Thyroid gland (tissue), 4 donors: ENCODE measurements at regions not wholly inside any gene's neighbourhood (a gene's known extent, or its start where the extent isn't known, plus 50 kb on each side); places are given as distances from the start of the nearest gene placed in this dataset.

ENCODE experiments used
- DNase-seq, 2 donors: peaks; one replicate each; pipeline ENCODE4 v3.0.0-alpha.2; 2019
- H3K27ac ChIP-seq, 3 donors: fragments of 200-600 bp; sonication (generic); 1 replicate in 2 of 3; 2 replicates in 1 of 3; pipeline ENCODE4 v1.5.1; 2016 to 2019; ENCODE audit warnings: mild to moderate bottlenecking in 1 of 3, moderate library complexity in 1 of 3
- H3K27me3 ChIP-seq: fragments of 200-600 bp; sonication (generic); one replicate; pipeline ENCODE4 v1.5.1; 2019
- H3K36me3 ChIP-seq, 2 donors: fragments of 200-600 bp; sonication (generic); one replicate each; pipeline ENCODE4 v1.5.1; 2016 to 2019
- H3K4me1 ChIP-seq, 2 donors: fragments of 200-600 bp; sonication (generic); one replicate each; pipeline ENCODE4 v1.5.1; 2017 to 2019
- H3K4me3 ChIP-seq, 3 donors: fragments of 200-600 bp; sonication (generic); replicated peaks in 1 of 3; 1 replicate in 2 of 3; 2 replicates in 1 of 3; pipeline ENCODE4 v1.5.1; 2016; ENCODE audit warnings: mild to moderate bottlenecking in 1 of 3
- H3K9me3 ChIP-seq: fragments of 200-600 bp; sonication (generic); one replicate; pipeline ENCODE4 v1.5.1; 2017
- POLR2A ChIP-seq, 2 donors: fragments of 450-650 bp; IDR thresholded peaks; one replicate each; pipeline ENCODE4 v1.6.1; 2017; ENCODE audit warnings: antibody characterized with exemption in 2 of 2, mild to moderate bottlenecking in 2 of 2, moderate library complexity in 1 of 2
- WGBS, 2 donors: methylation state at CpG; one replicate each; pipeline ENCODE4 v1.1.5; 2017; 5-methylcytosine and 5-hydroxymethylcytosine counted together
- intact Hi-C: fragments of 100-400 bp; cut with DNase I; formaldehyde crosslinking; loops from one replicate; pipeline ENCODE4 v1.15.1; 2023
- TF ChIP-seq, protein P1 (sequence below), 6 experiments: fragments of 200-600 bp in 3 of 6; fragments of 450-650 bp in 3 of 6; sonication (generic) in 3 of 6; IDR thresholded peaks; one replicate each; pipeline ENCODE4 v1.5.1; 2016 to 2019; ENCODE audit warnings: antibody characterized with exemption in 6 of 6, mild to moderate bottlenecking in 2 of 6, inconsistent platforms in 1 of 6, moderate library complexity in 1 of 6

DNA sequence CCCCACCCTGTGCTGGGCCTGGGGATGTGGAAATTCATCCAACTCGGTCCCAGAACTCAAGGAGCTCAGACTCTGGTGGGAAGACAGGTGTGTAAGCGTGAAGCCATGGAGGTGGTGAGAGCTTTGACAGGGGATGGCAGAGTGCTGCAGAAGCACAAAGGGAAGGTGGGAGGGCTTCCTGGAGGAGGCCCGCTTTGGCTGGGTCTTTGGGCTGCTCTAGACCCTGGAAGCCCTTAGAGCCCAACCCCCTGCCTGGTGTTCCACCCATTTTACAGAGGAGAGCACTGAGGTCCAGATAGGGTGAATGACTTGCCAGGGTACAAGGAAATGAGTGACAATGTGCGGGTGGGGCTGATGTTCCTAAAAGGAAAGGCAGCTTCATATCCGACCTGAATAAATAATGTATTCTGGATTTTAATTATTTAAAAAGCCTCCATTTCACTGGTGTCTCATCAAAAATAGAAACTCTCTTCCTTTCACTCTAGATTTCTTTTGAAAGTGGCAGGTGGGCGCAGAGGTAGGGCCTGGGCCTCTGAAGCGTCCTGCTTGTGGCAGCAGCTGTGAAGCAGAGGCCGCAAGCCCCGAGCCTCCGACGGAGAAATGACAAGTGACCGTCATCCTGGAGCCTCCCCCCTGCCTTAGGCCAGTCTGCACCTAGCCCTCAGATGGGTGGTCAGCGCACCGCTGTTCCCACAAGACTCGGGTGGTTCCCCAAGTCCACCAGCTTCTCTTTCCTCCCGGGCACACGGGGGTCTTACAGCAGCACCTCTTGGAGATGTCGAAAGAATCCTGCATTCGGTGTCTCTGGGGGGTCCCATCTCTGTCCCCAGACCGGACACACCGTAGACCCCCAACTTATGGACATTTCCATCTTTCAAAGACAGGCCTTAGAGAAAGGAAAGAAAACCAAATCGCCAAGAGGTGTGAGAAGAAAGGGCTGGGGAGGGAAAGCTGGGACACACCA is 71.0 kb upstream of the TAF1B start:
- intact Hi-C loops: no loop called here
- DNase-seq: no peak
- Histone ChIP-seq H3K4me3 (no peak overlapping the region), H3K36me3 (no peaks in the 10 kb centered on the region), H3K27ac (no peak overlapping the region), H3K9me3 (no peaks in the 10 kb centered on the region), H3K4me1 (peaks cover 0 to 21% of the 10 kb centered on the region in 2 donors), H3K27me3 (no peaks in the 10 kb centered on the region)
- WGBS, 2 donors: 92 to 93% methylated on average over 22 of the region's 22 CpGs
- TF ChIP-seq POLR2A (IDR thresholded peaks at IDR 0.05): no peak
- TF ChIP-seq, protein P1, sequence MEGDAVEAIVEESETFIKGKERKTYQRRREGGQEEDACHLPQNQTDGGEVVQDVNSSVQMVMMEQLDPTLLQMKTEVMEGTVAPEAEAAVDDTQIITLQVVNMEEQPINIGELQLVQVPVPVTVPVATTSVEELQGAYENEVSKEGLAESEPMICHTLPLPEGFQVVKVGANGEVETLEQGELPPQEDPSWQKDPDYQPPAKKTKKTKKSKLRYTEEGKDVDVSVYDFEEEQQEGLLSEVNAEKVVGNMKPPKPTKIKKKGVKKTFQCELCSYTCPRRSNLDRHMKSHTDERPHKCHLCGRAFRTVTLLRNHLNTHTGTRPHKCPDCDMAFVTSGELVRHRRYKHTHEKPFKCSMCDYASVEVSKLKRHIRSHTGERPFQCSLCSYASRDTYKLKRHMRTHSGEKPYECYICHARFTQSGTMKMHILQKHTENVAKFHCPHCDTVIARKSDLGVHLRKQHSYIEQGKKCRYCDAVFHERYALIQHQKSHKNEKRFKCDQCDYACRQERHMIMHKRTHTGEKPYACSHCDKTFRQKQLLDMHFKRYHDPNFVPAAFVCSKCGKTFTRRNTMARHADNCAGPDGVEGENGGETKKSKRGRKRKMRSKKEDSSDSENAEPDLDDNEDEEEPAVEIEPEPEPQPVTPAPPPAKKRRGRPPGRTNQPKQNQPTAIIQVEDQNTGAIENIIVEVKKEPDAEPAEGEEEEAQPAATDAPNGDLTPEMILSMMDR (IDR thresholded peaks at IDR 0.05): no peak

DNA sequence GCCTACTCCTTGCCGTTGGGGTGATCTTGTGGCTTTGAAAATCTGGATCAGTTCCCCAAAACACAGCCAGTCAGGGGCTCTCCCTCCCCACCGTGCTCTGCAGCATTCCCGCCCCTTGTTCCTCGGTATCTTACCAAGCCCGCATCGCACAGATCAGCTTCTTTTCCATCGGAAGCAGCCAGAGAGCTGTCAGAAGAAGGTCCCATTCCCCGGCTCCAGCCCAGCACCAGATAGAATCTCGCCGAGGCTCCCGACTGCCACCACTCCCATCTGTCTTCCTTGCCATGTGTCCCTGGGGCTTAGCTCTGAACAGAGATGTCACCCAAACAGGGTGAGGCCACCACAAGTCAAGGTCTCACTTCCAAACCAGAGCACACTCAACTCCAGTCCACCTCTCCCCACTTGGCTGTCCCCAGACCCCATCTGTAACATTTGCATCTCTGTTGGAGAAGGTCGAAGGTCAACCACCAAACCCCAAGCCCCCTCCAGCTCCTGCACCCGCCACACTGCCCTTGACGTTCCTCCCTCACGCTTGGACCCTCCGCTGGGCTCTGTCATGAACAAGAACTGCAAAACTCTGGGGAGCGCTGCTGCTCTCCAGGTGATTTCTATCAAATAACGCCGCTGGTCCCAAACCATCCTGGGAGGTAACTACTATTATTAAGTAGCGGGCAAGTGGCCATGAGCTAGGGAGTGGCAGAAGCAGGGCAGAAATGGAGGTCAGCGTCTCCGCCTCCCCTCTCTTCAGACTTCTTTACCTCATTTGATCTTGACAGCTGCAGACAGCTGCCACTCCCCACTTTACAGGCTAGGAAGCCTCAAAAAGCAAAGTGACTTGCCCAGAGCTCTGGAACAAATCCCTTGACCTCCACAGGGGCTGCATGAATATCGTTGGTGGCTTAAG is 70.0 kb upstream of the TAF1B start:
- H3K9me3 ChIP-seq: no peaks in the 10 kb centered on the region
- H3K36me3 ChIP-seq: no peaks in the 10 kb centered on the region
- 83 to 86% methylated on average over 23 of the region's 23 CpGs for WGBS, 2 donors
- H3K27me3 ChIP-seq: no peaks in the 10 kb centered on the region
- H3K4me1 ChIP-seq: peaks cover 0 to 21% of the 10 kb centered on the region in 2 donors
- H3K4me3 ChIP-seq: no peak overlapping the region
- TF ChIP-seq, protein P1 (IDR thresholded peaks at IDR 0.05): no peak
- TF ChIP-seq POLR2A (IDR thresholded peaks at IDR 0.05): no peak
- DNase-seq: no peak
- H3K27ac ChIP-seq: no peak overlapping the region
- intact Hi-C loops: no loop called here

DNA sequence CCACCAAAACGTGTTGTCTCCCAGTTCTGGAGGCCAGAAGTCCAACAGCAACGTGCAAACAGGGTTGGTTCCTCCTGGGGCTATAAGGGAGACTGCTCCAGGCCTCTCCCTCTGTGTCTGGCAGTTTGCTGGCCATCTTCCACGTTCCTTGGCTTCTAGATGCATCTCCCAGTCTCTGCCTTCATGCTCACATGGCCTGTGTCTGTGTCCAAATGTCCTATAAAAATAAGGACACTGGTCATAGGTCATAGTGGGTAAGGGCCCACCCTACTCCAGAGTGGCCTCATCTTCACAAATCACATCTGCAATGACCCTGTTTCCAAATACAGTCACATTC is 69.4 kb upstream of the TAF1B start:
- 55 to 73% methylated on average over 3 of the region's 3 CpGs for WGBS, 2 donors
- Histone ChIP-seq H3K27ac (no peak overlapping the region), H3K9me3 (no peaks in the 10 kb centered on the region), H3K4me3 (no peak overlapping the region), H3K36me3 (no peaks in the 10 kb centered on the region), H3K4me1 (peaks cover 0 to 21% of the 10 kb centered on the region in 2 donors), H3K27me3 (no peaks in the 10 kb centered on the region)
- intact Hi-C loops: no loop called here
- DNase-seq: no peak
- TF ChIP-seq POLR2A (IDR thresholded peaks at IDR 0.05): no peak
- TF ChIP-seq, protein P1 (IDR thresholded peaks at IDR 0.05): no peak

DNA sequence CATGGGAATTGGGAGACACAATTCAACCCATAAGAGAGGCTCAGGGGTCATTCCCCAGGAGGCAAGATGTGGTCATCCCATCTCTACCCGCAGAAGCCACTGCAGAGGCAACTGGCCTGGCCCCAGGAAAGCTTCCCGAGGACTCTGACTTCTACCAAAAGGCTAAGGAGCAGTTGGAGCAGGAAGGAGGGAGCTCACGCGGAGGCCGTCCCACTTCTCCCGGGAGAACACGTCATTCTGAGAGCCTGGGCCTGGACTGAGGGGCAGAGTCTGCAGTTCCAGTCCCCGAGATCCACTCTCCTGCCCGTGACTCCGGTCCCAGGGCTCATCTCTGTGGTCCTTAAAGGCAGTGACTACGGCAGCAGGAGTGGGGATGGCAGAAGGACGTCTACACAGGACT is 69.0 kb upstream of the TAF1B start:
- WGBS, 2 donors: 55 to 83% methylated on average over 3 to 11 of the region's 12 CpGs
- Histone ChIP-seq H3K4me1 (peaks cover 0 to 20% of the 10 kb centered on the region in 2 donors), H3K36me3 (no peaks in the 10 kb centered on the region), H3K4me3 (no peak overlapping the region), H3K27ac (no peak overlapping the region), H3K9me3 (no peaks in the 10 kb centered on the region), H3K27me3 (no peaks in the 10 kb centered on the region)
- intact Hi-C loops: no loop called here
- no peak for TF ChIP-seq POLR2A (IDR thresholded peaks at IDR 0.05)
- TF ChIP-seq, protein P1 (IDR thresholded peaks at IDR 0.05): no peak
- DNase-seq: no peak
